ENCODE measurements at regions not wholly inside any gene's neighbourhood (a gene's known extent, or its start where the extent isn't known, plus 50 kb on each side); places are given as distances from the start of the nearest gene placed in this dataset.

DNA sequence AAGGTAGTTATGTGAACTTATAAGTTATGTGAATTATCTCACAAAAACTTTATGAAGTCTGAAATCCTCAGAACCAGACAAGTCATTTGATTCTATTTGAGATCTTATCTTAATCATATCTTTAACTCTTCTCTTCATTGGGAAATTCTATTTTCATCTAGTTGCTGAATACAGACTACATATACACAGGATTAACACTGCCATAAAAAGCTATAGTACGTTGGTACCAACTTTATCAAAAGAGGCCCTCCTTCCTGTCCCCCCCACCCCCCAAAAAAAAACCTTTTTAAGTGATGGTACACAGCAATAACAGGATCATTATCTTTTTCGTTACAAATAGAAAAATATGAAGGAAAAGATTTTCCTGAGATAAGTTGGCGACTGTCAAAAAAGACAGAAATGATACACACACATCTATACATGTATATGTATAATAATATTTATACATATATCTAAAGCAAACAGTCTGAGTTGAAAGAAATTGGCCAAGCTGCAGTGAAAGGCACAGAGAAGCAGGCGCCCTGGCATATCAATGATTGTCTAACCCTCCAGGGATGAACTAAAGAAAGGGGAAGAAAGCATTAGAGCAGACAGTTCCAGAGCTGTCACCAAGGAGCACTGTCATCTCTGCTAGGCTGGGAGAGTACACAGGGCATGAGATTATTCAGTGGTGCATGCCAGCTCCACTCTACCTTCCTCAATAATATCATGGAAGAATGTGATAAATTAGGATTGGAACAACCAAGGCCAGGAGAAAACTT, 116.7 kb downstream of the KLF12 start (continued):
- no peak for TF ChIP-seq RORB (CRISPR knock-in tag; IDR thresholded peaks at IDR 0.05)
- TF ChIP-seq SMAD4 (CRISPR knock-in tag; IDR thresholded peaks at IDR 0.05), result no peak

DNA sequence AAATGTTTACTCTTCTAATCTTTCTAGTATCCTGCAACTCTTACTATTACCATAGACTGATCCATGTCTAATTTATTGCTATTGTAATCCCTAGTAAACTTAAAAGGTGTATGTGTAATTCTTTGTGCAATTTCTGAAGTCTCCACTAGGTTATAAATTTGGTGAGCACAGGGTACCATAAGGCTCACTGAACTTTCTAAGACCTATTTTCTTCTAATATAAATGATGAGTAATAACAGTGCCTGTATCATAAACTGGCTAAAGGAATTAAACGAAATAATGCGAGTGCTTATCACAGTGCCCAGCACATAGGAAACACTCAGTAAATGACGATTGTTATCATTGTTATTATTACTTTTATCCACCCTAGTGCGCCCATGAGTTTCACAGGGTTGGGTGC, 119.1 kb downstream of the KLF12 start:
- CTCF ChIA-PET, result no interaction called here

DNA sequence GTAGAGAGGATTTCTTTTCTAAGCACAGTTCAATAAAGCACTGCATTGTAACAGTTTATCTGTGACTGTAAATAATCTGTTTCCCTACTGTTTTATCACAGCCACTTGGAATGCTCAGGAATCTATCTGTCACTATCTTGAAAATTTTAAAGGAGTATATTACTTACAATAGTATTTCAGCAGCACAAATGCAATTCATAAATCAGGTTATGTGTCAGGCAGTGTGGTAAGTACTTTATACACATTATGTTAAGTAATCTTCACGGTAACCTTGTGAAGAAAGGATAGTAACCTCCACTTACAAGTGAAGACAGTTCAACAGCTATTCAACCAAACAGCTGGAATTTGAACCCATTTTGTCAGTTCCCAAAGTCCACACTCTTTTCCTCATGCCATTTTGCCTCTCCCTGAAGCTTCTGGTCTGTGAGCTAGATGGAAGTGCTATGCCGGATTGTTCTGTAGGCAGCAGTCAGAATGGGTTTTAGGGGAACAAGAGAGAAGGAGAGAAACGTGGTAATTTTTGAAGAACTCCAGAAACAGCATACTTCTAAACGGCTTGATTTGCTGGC, 125.0 kb downstream of the KLF12 start:
- DNase-seq (ENCODE audit: low spot score), result no peak
- Mint-ChIP-seq H3K27ac (no peak overlapping the region), H3K4me3 (no peak overlapping the region), H3K36me3 (no peaks in the 10 kb centered on the region), H3K9me3 (no peaks in the 10 kb centered on the region), H3K4me1 (peaks cover 7% of the 10 kb centered on the region), H3K27me3 (ENCODE audit: low read depth) (no peaks in the 10 kb centered on the region)
- no peak for ATAC-seq
- TF ChIP-seq, protein P1, sequence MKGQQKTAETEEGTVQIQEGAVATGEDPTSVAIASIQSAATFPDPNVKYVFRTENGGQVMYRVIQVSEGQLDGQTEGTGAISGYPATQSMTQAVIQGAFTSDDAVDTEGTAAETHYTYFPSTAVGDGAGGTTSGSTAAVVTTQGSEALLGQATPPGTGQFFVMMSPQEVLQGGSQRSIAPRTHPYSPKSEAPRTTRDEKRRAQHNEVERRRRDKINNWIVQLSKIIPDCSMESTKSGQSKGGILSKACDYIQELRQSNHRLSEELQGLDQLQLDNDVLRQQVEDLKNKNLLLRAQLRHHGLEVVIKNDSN (CRISPR knock-in tag; IDR thresholded peaks at IDR 0.05), result no peak
- no peak for TF ChIP-seq GABPB1 (CRISPR knock-in tag; IDR thresholded peaks at IDR 0.05)
- TF ChIP-seq, protein P2, sequence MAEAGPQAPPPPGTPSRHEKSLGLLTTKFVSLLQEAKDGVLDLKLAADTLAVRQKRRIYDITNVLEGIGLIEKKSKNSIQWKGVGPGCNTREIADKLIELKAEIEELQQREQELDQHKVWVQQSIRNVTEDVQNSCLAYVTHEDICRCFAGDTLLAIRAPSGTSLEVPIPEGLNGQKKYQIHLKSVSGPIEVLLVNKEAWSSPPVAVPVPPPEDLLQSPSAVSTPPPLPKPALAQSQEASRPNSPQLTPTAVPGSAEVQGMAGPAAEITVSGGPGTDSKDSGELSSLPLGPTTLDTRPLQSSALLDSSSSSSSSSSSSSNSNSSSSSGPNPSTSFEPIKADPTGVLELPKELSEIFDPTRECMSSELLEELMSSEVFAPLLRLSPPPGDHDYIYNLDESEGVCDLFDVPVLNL (CRISPR knock-in tag; IDR thresholded peaks at IDR 0.05; ENCODE audit: borderline replicate concordance, low read depth), result no peak
- TF ChIP-seq, protein P3, sequence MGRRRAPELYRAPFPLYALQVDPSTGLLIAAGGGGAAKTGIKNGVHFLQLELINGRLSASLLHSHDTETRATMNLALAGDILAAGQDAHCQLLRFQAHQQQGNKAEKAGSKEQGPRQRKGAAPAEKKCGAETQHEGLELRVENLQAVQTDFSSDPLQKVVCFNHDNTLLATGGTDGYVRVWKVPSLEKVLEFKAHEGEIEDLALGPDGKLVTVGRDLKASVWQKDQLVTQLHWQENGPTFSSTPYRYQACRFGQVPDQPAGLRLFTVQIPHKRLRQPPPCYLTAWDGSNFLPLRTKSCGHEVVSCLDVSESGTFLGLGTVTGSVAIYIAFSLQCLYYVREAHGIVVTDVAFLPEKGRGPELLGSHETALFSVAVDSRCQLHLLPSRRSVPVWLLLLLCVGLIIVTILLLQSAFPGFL (CRISPR knock-in tag; IDR thresholded peaks at IDR 0.05; ENCODE audit: borderline replicate concordance), result no peak
- no peak for TF ChIP-seq TCF7 (CRISPR knock-in tag; IDR thresholded peaks at IDR 0.05; ENCODE audit: low read depth)
- TF ChIP-seq ELF4 (CRISPR knock-in tag; IDR thresholded peaks at IDR 0.05; ENCODE audit: low read depth), result no peak
- TF ChIP-seq, protein P4, sequence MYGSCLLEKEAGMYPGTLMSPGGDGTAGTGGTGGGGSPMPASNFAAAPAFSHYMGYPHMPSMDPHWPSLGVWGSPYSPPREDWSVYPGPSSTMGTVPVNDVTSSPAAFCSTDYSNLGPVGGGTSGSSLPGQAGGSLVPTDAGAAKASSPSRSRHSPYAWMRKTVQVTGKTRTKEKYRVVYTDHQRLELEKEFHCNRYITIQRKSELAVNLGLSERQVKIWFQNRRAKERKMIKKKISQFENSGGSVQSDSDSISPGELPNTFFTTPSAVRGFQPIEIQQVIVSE (CRISPR knock-in tag; IDR thresholded peaks at IDR 0.05; ENCODE audit: borderline replicate concordance), result no peak
- TF ChIP-seq NFYB (CRISPR knock-in tag; conservative IDR thresholded peaks at IDR 0.05; ENCODE audit: low read depth), result no peak
- no peak for TF ChIP-seq NFATC4 (CRISPR knock-in tag; IDR thresholded peaks at IDR 0.05)
- no peak for TF ChIP-seq IRF2 (CRISPR knock-in tag; IDR thresholded peaks at IDR 0.05; ENCODE audit: borderline replicate concordance, low read depth)
- no peak for TF ChIP-seq SMAD3 (CRISPR knock-in tag; IDR thresholded peaks at IDR 0.05; ENCODE audit: borderline replicate concordance)
- TF ChIP-seq GRHL2 (CRISPR knock-in tag; IDR thresholded peaks at IDR 0.05; ENCODE audit: insufficient replicate concordance, severe bottlenecking), result no peak
- ChIA-PET CTCF (no interaction called here), POLR2A (interaction anchor here (1.0 kb wide), 1 partner anchor 18 kb away, joined by 3 read pairs; no protein-coding TSS in a partner anchor)

More for the DNA sequence above, 119.1 kb downstream of the KLF12 start:
- no peak overlapping the region for H3K4me3 Mint-ChIP-seq
- POLR2A ChIA-PET, result no interaction called here
- TF ChIP-seq, protein P5, sequence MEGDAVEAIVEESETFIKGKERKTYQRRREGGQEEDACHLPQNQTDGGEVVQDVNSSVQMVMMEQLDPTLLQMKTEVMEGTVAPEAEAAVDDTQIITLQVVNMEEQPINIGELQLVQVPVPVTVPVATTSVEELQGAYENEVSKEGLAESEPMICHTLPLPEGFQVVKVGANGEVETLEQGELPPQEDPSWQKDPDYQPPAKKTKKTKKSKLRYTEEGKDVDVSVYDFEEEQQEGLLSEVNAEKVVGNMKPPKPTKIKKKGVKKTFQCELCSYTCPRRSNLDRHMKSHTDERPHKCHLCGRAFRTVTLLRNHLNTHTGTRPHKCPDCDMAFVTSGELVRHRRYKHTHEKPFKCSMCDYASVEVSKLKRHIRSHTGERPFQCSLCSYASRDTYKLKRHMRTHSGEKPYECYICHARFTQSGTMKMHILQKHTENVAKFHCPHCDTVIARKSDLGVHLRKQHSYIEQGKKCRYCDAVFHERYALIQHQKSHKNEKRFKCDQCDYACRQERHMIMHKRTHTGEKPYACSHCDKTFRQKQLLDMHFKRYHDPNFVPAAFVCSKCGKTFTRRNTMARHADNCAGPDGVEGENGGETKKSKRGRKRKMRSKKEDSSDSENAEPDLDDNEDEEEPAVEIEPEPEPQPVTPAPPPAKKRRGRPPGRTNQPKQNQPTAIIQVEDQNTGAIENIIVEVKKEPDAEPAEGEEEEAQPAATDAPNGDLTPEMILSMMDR (IDR thresholded peaks at IDR 0.05), result peak; percentile 21; the same call in 1 of the 2 replicates
- TF ChIP-seq ZNF219 (CRISPR knock-in tag; IDR thresholded peaks at IDR 0.05; ENCODE audit: borderline replicate concordance) (no peak), SMAD3 (CRISPR knock-in tag; IDR thresholded peaks at IDR 0.05; ENCODE audit: borderline replicate concordance) (no peak), NR3C1 (CRISPR knock-in tag; conservative IDR thresholded peaks at IDR 0.05; ENCODE audit: low read depth) (no peak), TP53 (CRISPR knock-in tag; IDR thresholded peaks at IDR 0.05) (no peak), FOXJ3 (CRISPR knock-in tag; IDR thresholded peaks at IDR 0.05; ENCODE audit: borderline replicate concordance) (no peak), TEAD4 (CRISPR knock-in tag; IDR thresholded peaks at IDR 0.05) (no peak)
- H3K9me3 Mint-ChIP-seq, result no peaks in the 10 kb centered on the region
- ATAC-seq, result peak; percentile 76
- DNase-seq (ENCODE audit: low spot score), result no peak
- no peaks in the 10 kb centered on the region for H3K36me3 Mint-ChIP-seq
- H3K4me1 Mint-ChIP-seq, result peaks cover 9% of the 10 kb centered on the region
- no peaks in the 10 kb centered on the region for H3K27me3 Mint-ChIP-seq (ENCODE audit: low read depth)
- no peak overlapping the region for H3K27ac Mint-ChIP-seq

All from WTC11 (cell line).